Mesenchymal stem cell (in vitro differentiated cells and primary cell): ENCODE measurements at regions not wholly inside any gene's neighbourhood (a gene's known extent, or its start where the extent isn't known, plus 50 kb on each side); places are given as distances from the start of the nearest gene placed in this dataset.

Source experiments
- DNase-seq: peaks from one replicate; pipeline ENCODE4 v3.0.0-alpha.2; 2013
- H2AFZ ChIP-seq: one replicate; pipeline ENCODE4 v1.6.1; 2013; ENCODE audit warnings: low read depth, mild to moderate bottlenecking, control low read depth, inconsistent platforms, low read length, moderate library complexity
- H2AK5ac ChIP-seq: 2 replicates; pipeline ENCODE4 v1.6.1; 2013; ENCODE audit warnings: low read length, moderate library complexity, mild to moderate bottlenecking, inconsistent platforms; ENCODE audit not compliant: severe bottlenecking
- H2BK120ac ChIP-seq: one replicate; pipeline ENCODE4 v1.6.1; 2013; ENCODE audit warnings: low read depth, mild to moderate bottlenecking, inconsistent platforms, low read length, moderate library complexity
- H2BK12ac ChIP-seq, 2 experiments: one replicate each; pipeline ENCODE4 v1.6.1; 2013; ENCODE audit warnings: inconsistent platforms in 2 of 2, low read length in 2 of 2, mild to moderate bottlenecking in 2 of 2, moderate library complexity in 2 of 2, control low read depth in 1 of 2
- H2BK15ac ChIP-seq: one replicate; pipeline ENCODE4 v1.6.1; 2013; ENCODE audit warnings: mild to moderate bottlenecking, low read depth, inconsistent platforms; ENCODE audit not compliant: poor library complexity, severe bottlenecking
- H2BK5ac ChIP-seq: 2 replicates; pipeline ENCODE4 v1.6.1; 2013; ENCODE audit warnings: low read depth, mild to moderate bottlenecking, low read length, control low read depth, inconsistent platforms; ENCODE audit not compliant: poor library complexity, severe bottlenecking
- H3K14ac ChIP-seq, 2 experiments: one replicate each; pipeline ENCODE4 v1.6.1; 2013; ENCODE audit warnings: inconsistent platforms in 2 of 2, low read length in 2 of 2, control low read depth in 1 of 2, mild to moderate bottlenecking in 1 of 2, moderate library complexity in 1 of 2
- H3K18ac ChIP-seq, 2 experiments: one replicate each; pipeline ENCODE4 v1.6.1; 2013; ENCODE audit warnings: inconsistent platforms in 2 of 2, low read length in 2 of 2, control low read depth in 1 of 2, low read depth in 1 of 2, mild to moderate bottlenecking in 1 of 2
- H3K23ac ChIP-seq, 2 experiments: one replicate each; pipeline ENCODE4 v1.6.1; 2013; ENCODE audit warnings: inconsistent platforms in 2 of 2, low read length in 2 of 2, mild to moderate bottlenecking in 2 of 2, moderate library complexity in 2 of 2, control low read depth in 1 of 2
- H3K27ac ChIP-seq: 2 replicates; pipeline ENCODE4 v1.5.1; 2013; ENCODE audit warnings: mild to moderate bottlenecking, moderate library complexity, low read length, control low read depth, inconsistent platforms; ENCODE audit not compliant: poor library complexity, severe bottlenecking
- H3K27me3 ChIP-seq, 2 experiments: 2 replicates each; pipeline versions ENCODE4 v1.6.1 to v1.7.0; 2013; ENCODE audit warnings: low read length in 2 of 2, mild to moderate bottlenecking in 2 of 2, moderate library complexity in 2 of 2, control low read depth in 1 of 2, inconsistent platforms in 1 of 2; ENCODE audit not compliant: control insufficient read depth in 1 of 2, insufficient read depth in 1 of 2
- H3K36me3 ChIP-seq, 2 experiments: 2 replicates each; pipeline versions ENCODE4 v1.6.1 to v1.7.0; 2013; ENCODE audit warnings: low read length in 2 of 2, control low read depth in 1 of 2, inconsistent platforms in 1 of 2, low read depth in 1 of 2, mild to moderate bottlenecking in 1 of 2; ENCODE audit not compliant: insufficient read depth in 2 of 2, control insufficient read depth in 1 of 2
- H3K4ac ChIP-seq, 2 experiments: one replicate each; pipeline ENCODE4 v1.6.1; 2013; ENCODE audit warnings: inconsistent platforms in 2 of 2, low read length in 2 of 2, mild to moderate bottlenecking in 2 of 2, moderate library complexity in 2 of 2, control low read depth in 1 of 2, low read depth in 1 of 2
- H3K4me1 ChIP-seq: 2 replicates; pipeline ENCODE4 v1.6.1; 2013; ENCODE audit warnings: low read depth, low read length, control low read depth; ENCODE audit not compliant: control insufficient read depth, insufficient read depth
- H3K4me2 ChIP-seq: 2 replicates; pipeline ENCODE4 v1.6.1; 2013; ENCODE audit warnings: low read length, mild to moderate bottlenecking, inconsistent platforms; ENCODE audit not compliant: poor library complexity, severe bottlenecking
- H3K4me3 ChIP-seq, 2 experiments: 2 replicates each; pipeline versions ENCODE4 v1.5.1 to v1.7.0; 2013; ENCODE audit warnings: low read length in 2 of 2, mild to moderate bottlenecking in 2 of 2, control low read depth in 1 of 2, low read depth in 1 of 2; ENCODE audit not compliant: insufficient read depth in 1 of 2
- H3K79me1 ChIP-seq: replicated peaks from 2 replicates; pipeline ENCODE4 v1.6.1; 2013; ENCODE audit warnings: mild to moderate bottlenecking, control low read depth, low read length, inconsistent platforms; ENCODE audit not compliant: poor library complexity, severe bottlenecking
- H3K9ac ChIP-seq: 2 replicates; pipeline ENCODE4 v1.7.0; 2013; ENCODE audit warnings: mild to moderate bottlenecking, low read length, moderate library complexity
- H3K9me3 ChIP-seq: 2 replicates; pipeline ENCODE4 v1.7.0; 2013; ENCODE audit warnings: mild to moderate bottlenecking, low read length; ENCODE audit not compliant: control insufficient read depth
- H4K8ac ChIP-seq: one replicate; pipeline ENCODE4 v1.6.1; 2013; ENCODE audit warnings: inconsistent platforms, mild to moderate bottlenecking, low read length, moderate library complexity
- H4K91ac ChIP-seq: one replicate; pipeline ENCODE4 v1.6.1; 2013; ENCODE audit warnings: mild to moderate bottlenecking, low read length, inconsistent platforms
- WGBS: methylation state at CpG from one replicate; pipeline ENCODE4 v1.1.7; 2013; ENCODE audit warnings: mixed read lengths; 5-methylcytosine and 5-hydroxymethylcytosine counted together

DNA sequence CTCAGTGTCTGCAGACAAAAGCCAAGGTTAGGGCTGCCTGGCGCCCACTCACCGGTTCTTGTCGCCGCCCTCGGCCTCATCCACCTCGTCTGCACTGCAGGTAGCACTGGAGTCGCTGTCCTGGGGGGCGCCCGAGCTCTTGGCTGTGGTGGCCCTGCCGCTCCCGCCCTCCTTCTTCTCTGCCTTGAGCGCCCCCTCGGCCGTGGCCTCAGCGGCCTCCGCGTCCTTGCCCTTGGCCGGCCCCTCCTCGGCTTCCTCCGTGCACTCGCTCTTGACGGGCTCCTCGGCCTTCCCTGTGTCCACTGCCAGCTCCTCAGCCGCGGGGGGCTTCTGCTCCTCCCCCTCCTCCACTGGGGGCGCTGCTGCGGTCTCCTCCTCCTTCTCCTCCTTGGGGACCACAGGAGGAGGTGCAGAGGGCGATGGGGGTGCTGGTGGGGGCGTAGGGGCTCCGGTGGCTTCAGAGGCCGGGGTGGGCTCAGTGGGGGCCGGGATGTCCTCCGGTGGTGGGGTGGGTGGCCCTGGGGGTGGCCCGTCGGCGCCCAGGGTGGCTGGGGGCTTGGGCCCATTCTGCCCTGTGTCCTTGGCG lies 77.2 kb downstream of the RFLNA start:
- Histone ChIP-seq H2BK15ac (no peak overlapping the region), H2AK5ac (no peak overlapping the region), H2BK12ac (no peak overlapping the region), H2AFZ (no peak overlapping the region), H3K4ac (no peak overlapping the region), H3K4me3 (no peak overlapping the region), H3K27me3 (no peaks in the 10 kb centered on the region), H3K79me1 (peaks cover 11% of the 10 kb centered on the region), H3K4me2 (no peak overlapping the region), H3K36me3 (peaks cover 56 to 97% of the 10 kb centered on the region in 2 experiments), H3K9ac (no peak overlapping the region), H2BK5ac (no peak overlapping the region), H3K4me1 (peaks cover 54% of the 10 kb centered on the region), H3K18ac (no peak overlapping the region), H3K9me3 (no peaks in the 10 kb centered on the region), H3K27ac (no peak overlapping the region), H4K91ac (no peak overlapping the region), H3K23ac (no peak overlapping the region), H4K8ac (no peak overlapping the region), H3K14ac (no peak overlapping the region), H2BK120ac (no peak overlapping the region)
- DNase-seq: no peak
- 96% methylated on average over 34 of the region's 37 CpGs for WGBS

GRCh38 chr12:124371366-124371765 lies 76.5 kb downstream of the RFLNA start:
- Histone ChIP-seq H2AK5ac (no peak overlapping the region), H3K4me2 (no peak overlapping the region), H3K23ac (no peak overlapping the region), H3K27me3 (no peaks in the 10 kb centered on the region), H2BK5ac (no peak overlapping the region), H3K36me3 (peaks cover 52 to 96% of the 10 kb centered on the region in 2 experiments), H2BK15ac (no peak overlapping the region), H3K9me3 (no peaks in the 10 kb centered on the region), H3K4ac (no peak overlapping the region), H4K8ac (no peak overlapping the region), H4K91ac (no peak overlapping the region), H3K27ac (peak overlapping the region; percentile 3), H3K9ac (no peak overlapping the region), H2AFZ (no peak overlapping the region), H2BK120ac (no peak overlapping the region), H3K14ac (no peak overlapping the region), H2BK12ac (no peak overlapping the region), H3K79me1 (peaks cover 11% of the 10 kb centered on the region), H3K18ac (no peak overlapping the region), H3K4me1 (peaks cover 51% of the 10 kb centered on the region), H3K4me3 (no peak overlapping the region)
- WGBS: 97% methylated on average over 13 of the region's 13 CpGs
- DNase-seq: no peak

DNA sequence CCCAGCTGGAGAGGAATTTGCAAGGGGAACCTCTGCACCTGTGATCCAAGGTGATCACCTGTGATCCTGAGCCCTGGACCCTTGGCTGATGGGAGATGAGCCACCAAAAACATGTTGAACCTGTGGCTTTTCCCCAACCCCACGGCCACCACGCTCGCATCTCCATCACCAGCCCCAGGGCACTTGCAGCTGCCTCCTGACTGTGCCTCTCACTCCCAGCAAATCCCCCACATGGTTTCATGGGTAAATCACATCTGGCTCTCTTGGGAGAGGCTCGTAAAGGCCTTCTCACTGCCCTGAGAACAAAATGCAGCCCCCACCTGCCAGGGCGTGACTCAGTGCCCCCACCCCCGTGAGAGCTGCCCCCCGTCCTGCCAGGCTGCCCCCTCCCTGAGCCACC lies 76.0 kb downstream of the RFLNA start:
- Histone ChIP-seq H3K4ac (no peak overlapping the region), H3K9me3 (no peaks in the 10 kb centered on the region)
- 97% methylated on average over 5 of the region's 7 CpGs for WGBS

GRCh38 chr12:124370384-124370783 lies 75.5 kb downstream of the RFLNA start:
- peak overlapping the region; percentile 19 for H4K8ac ChIP-seq
- H2BK15ac ChIP-seq: no peak overlapping the region
- H3K36me3 ChIP-seq: peaks cover 53 to 96% of the 10 kb centered on the region in 2 experiments
- H3K23ac ChIP-seq: no peak overlapping the region
- H2BK120ac ChIP-seq: no peak overlapping the region
- no peak overlapping the region for H3K27ac ChIP-seq
- H2BK12ac ChIP-seq: no peak overlapping the region
- H2BK5ac ChIP-seq: no peak overlapping the region
- no peak overlapping the region for H4K91ac ChIP-seq
- H2AK5ac ChIP-seq: no peak overlapping the region
- no peaks in the 10 kb centered on the region for H3K9me3 ChIP-seq
- H3K4me1 ChIP-seq: peaks cover 53% of the 10 kb centered on the region
- H3K4me2 ChIP-seq: no peak overlapping the region
- H3K9ac ChIP-seq: peak overlapping the region; percentile 79
- no peak overlapping the region for H3K4me3 ChIP-seq
- H3K18ac ChIP-seq: no peak overlapping the region
- H3K79me1 ChIP-seq: peaks cover 8% of the 10 kb centered on the region
- H3K4ac ChIP-seq: no peak overlapping the region
- no peak overlapping the region for H2AFZ ChIP-seq
- WGBS: 99% methylated on average over 7 of the region's 7 CpGs
- DNase-seq: no peak
- no peak overlapping the region for H3K14ac ChIP-seq
- no peaks in the 10 kb centered on the region for H3K27me3 ChIP-seq

More for the DNA sequence above, 76.0 kb downstream of the RFLNA start:
- Histone ChIP-seq H3K14ac (no peak overlapping the region), H3K27ac (peak overlapping the region; percentile 10), H3K18ac (no peak overlapping the region), H2BK15ac (no peak overlapping the region), H4K91ac (no peak overlapping the region), H3K4me2 (no peak overlapping the region), H2AK5ac (no peak overlapping the region), H3K23ac (no peak overlapping the region), H3K4me3 (no peak overlapping the region), H3K36me3 (peaks cover 55 to 96% of the 10 kb centered on the region in 2 experiments), H2AFZ (no peak overlapping the region), H3K79me1 (peaks cover 10% of the 10 kb centered on the region), H3K4me1 (peaks cover 53% of the 10 kb centered on the region), H3K27me3 (no peaks in the 10 kb centered on the region), H2BK120ac (no peak overlapping the region), H3K9ac (peak overlapping the region; percentile 79), H4K8ac (no peak overlapping the region), H2BK12ac (peak overlapping the region in 1 of 2 experiments; percentile 12), H2BK5ac (no peak overlapping the region)
- no peak for DNase-seq
